ENCODE measurements at regions not wholly inside any gene's neighbourhood (a gene's known extent, or its start where the extent isn't known, plus 50 kb on each side); places are given as distances from the start of the nearest gene placed in this dataset.
"Not testable (repeated sequence)": the region's sequence is repeated elsewhere in the genome, so short reads cannot be mapped to it uniquely, and the experiment has no call there.

- no peaks in the 10 kb centered on the region for H3K4me1 Mint-ChIP-seq
- H3K4me3 Mint-ChIP-seq: no peak overlapping the region
- peaks cover 2% of the 10 kb centered on the region for H3K27me3 Mint-ChIP-seq
- H3K9me3 Mint-ChIP-seq: no peaks in the 10 kb centered on the region
- no peak overlapping the region for H3K27ac Mint-ChIP-seq
- H3K36me3 Mint-ChIP-seq: no peaks in the 10 kb centered on the region
These were observed 183.4 kb upstream of the SRD5A2 start for GRCh38 chr2:31764169-31764568.

GRCh38 chr2:31762085-31762484 lies 181.3 kb upstream of the SRD5A2 start:
- Mint-ChIP-seq H3K27me3 (peaks cover 5% of the 10 kb centered on the region), H3K9me3 (no peaks in the 10 kb centered on the region), H3K27ac (no peak overlapping the region), H3K36me3 (no peaks in the 10 kb centered on the region), H3K4me3 (no peak overlapping the region), H3K4me1 (no peaks in the 10 kb centered on the region)

DNA sequence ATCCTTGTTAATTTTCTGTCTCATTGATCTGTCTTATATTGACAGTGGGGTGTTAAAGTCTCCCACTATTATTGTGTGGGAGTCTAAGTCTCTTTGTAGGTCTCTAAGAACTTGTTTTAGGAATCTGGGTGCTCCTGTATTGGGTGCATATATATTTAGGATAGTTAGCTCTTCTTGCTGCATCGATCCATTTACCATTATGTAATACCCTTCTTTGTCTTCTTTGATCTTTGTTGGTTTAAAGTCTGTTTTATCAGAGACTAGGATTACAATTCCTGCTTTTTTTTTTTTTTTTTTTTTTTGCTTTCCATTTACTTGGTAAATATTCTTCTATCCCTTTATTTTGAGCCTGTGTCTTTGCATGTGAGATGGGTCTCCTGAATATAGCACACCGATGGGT lies 176.6 kb upstream of the SRD5A2 start:
- not testable (repeated sequence) for H3K4me3 Mint-ChIP-seq, H3K9me3 Mint-ChIP-seq, H3K36me3 Mint-ChIP-seq, H3K27me3 Mint-ChIP-seq, H3K27ac Mint-ChIP-seq, H3K4me1 Mint-ChIP-seq

- H3K4me3 Mint-ChIP-seq, H3K27ac Mint-ChIP-seq, H3K27me3 Mint-ChIP-seq, H3K9me3 Mint-ChIP-seq, H3K4me1 Mint-ChIP-seq, H3K36me3 Mint-ChIP-seq: not testable (repeated sequence)
These were observed 168.0 kb upstream of the SRD5A2 start for GRCh38 chr2:31748746-31749145.

GRCh38 chr2:31748041-31748440 lies 167.3 kb upstream of the SRD5A2 start:
- peaks cover 5% of the 10 kb centered on the region for H3K36me3 Mint-ChIP-seq
- peaks cover 3% of the 10 kb centered on the region for H3K27me3 Mint-ChIP-seq
- H3K9me3 Mint-ChIP-seq: peaks cover 9% of the 10 kb centered on the region
- no peak overlapping the region for H3K4me3 Mint-ChIP-seq
- no peaks in the 10 kb centered on the region for H3K4me1 Mint-ChIP-seq
- H3K27ac Mint-ChIP-seq: no peak overlapping the region

- H3K9me3 Mint-ChIP-seq: no peaks in the 10 kb centered on the region
- no peak overlapping the region for H3K4me3 Mint-ChIP-seq
These were observed 158.4 kb upstream of the SRD5A2 start for GRCh38 chr2:31739161-31739560.

DNA sequence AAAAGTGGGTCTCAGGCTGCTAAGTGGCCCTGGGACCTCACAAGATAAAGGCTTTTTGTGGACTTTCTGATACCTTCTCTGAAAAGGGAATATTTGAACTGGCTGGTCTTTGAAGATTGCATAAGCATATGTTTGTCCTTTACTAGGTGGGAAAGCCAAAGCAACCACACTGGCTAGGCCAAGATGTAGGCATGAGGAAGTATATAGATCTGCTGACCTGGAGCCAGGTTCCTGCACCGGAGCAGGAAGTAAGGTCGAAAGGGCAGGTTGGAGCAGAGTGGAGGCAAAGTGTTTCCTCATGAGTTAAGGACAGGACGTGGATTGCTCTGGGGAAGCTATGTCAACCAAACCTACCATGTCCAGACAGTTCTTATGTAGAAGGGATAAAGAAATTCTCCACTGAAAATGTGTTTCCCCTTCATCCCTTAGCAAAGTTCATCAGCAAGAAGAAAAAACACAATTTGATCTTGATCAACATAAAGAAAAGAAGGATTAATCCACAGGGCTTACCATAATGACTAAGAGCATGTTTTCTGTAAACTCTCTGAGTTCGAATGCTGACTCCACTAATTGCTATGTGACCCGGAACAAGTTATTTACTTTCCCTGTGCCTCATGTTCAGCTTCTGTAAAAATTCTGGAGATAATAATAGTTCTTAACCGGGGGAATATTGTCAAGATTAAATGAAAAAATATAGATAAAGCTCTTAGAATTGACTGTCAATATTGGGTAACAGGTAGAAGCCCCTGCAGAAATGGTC lies 156.1 kb upstream of the SRD5A2 start:
- Mint-ChIP-seq H3K27ac (no peak overlapping the region), H3K27me3 (peaks cover 6% of the 10 kb centered on the region), H3K4me3 (no peak overlapping the region), H3K4me1 (no peaks in the 10 kb centered on the region), H3K9me3 (peaks cover 8% of the 10 kb centered on the region), H3K36me3 (peaks cover 1% of the 10 kb centered on the region)

More at GRCh38 chr2:31739161-31739560, 158.4 kb upstream of the SRD5A2 start:
- Mint-ChIP-seq H3K27me3 (peaks cover 3% of the 10 kb centered on the region), H3K36me3 (no peaks in the 10 kb centered on the region), H3K4me1 (no peaks in the 10 kb centered on the region), H3K27ac (no peak overlapping the region)

DNA sequence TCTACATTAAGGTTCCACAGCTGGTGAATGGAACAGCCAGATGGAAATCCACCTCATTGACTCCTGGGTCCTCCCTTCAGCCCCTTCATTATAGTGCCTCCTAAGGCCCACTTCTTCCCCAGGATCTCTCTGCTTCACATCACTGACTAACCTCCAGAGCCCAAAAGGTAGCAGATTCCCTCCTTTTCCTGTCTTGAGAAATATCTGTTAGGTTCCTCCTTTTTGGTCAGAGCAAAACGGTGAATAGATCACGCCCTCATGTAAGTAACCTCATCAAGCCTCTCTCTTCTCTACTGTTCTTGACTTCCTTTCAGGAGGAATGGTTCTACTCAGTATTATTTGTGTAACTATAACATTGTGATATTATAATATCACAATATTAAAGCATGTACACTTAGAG lies 155.0 kb upstream of the SRD5A2 start:
- peaks cover 13% of the 10 kb centered on the region for H3K9me3 Mint-ChIP-seq
- H3K27ac Mint-ChIP-seq: no peak overlapping the region
- peaks cover 1% of the 10 kb centered on the region for H3K36me3 Mint-ChIP-seq
- H3K27me3 Mint-ChIP-seq: peaks cover 8% of the 10 kb centered on the region
- H3K4me1 Mint-ChIP-seq: no peaks in the 10 kb centered on the region
- H3K4me3 Mint-ChIP-seq: no peak overlapping the region

GRCh38 chr2:31729442-31730092 lies 148.8 kb upstream of the SRD5A2 start:
- Mint-ChIP-seq H3K9me3 (peaks cover 19% of the 10 kb centered on the region), H3K4me1 (no peaks in the 10 kb centered on the region), H3K36me3 (peaks cover 3% of the 10 kb centered on the region), H3K27ac (no peak overlapping the region), H3K4me3 (no peak overlapping the region), H3K27me3 (peaks cover 16% of the 10 kb centered on the region)

GRCh38 chr2:31729065-31729439 lies 148.3 kb upstream of the SRD5A2 start:
- peaks cover 3% of the 10 kb centered on the region for H3K36me3 Mint-ChIP-seq
- no peaks in the 10 kb centered on the region for H3K4me1 Mint-ChIP-seq
- H3K9me3 Mint-ChIP-seq: peaks cover 19% of the 10 kb centered on the region
- H3K27ac Mint-ChIP-seq: no peak overlapping the region
- peaks cover 17% of the 10 kb centered on the region for H3K27me3 Mint-ChIP-seq
- H3K4me3 Mint-ChIP-seq: no peak overlapping the region

- Mint-ChIP-seq H3K9me3 (peaks cover 19% of the 10 kb centered on the region), H3K4me1 (no peaks in the 10 kb centered on the region), H3K4me3 (no peak overlapping the region), H3K27me3 (peaks cover 17% of the 10 kb centered on the region), H3K36me3 (peaks cover 3% of the 10 kb centered on the region), H3K27ac (no peak overlapping the region)
These were observed 147.8 kb upstream of the SRD5A2 start for GRCh38 chr2:31728406-31729064.

DNA sequence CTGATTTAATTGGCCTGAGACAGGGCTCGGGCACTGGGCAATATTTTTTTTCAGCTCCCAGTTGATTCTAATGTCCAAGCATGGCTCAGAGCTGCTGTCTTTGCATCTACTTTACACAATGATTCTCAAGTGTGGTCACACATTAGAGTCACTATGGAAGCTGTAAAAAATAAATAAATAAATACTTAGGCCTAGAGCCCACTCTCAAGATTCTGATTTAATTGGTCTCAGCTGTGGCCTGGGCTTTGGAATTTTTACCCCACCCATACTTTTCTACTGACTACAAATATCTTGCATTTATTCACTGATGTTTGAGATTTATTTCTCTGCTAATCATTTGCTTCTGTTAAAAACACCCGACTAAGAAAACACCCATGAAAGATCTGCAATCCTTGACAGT lies 145.7 kb upstream of the SRD5A2 start:
- H3K27ac Mint-ChIP-seq: no peak overlapping the region
- H3K27me3 Mint-ChIP-seq: peaks cover 16% of the 10 kb centered on the region
- H3K4me1 Mint-ChIP-seq: no peaks in the 10 kb centered on the region
- H3K9me3 Mint-ChIP-seq: peaks cover 11% of the 10 kb centered on the region
- peaks cover 2% of the 10 kb centered on the region for H3K36me3 Mint-ChIP-seq
- H3K4me3 Mint-ChIP-seq: no peak overlapping the region

- Mint-ChIP-seq H3K4me3 (no peak overlapping the region), H3K36me3 (peaks cover 2% of the 10 kb centered on the region), H3K27ac (no peak overlapping the region), H3K27me3 (peaks cover 14% of the 10 kb centered on the region), H3K9me3 (peaks cover 3% of the 10 kb centered on the region), H3K4me1 (no peaks in the 10 kb centered on the region)
These were observed 144.7 kb upstream of the SRD5A2 start for GRCh38 chr2:31725444-31725843.

DNA sequence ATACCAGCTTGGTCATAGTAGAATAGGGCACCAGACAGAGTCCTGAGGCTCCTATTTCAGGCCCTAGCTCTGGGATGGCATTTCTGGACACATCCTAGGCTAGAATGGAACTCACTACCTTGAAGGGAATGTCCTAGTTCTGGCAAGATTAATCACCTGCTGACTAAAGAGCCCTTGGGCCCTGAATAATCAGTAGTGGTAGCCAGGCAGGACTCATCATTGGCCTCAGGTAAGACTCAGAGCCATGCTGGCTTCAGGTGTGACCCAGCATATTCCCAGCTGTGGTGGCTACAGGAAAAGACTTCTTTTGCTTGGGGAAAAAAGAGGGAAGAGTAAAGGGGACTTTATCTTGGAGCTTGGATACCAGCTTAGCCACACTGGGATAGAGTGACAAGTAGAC lies 131.0 kb upstream of the SRD5A2 start:
- H3K4me1 Mint-ChIP-seq: no peaks in the 10 kb centered on the region
- H3K27me3 Mint-ChIP-seq: peaks cover 4% of the 10 kb centered on the region
- H3K9me3 Mint-ChIP-seq: peaks cover 13% of the 10 kb centered on the region
- peaks cover 2% of the 10 kb centered on the region for H3K36me3 Mint-ChIP-seq
- H3K4me3 Mint-ChIP-seq: no peak overlapping the region
- no peak overlapping the region for H3K27ac Mint-ChIP-seq

DNA sequence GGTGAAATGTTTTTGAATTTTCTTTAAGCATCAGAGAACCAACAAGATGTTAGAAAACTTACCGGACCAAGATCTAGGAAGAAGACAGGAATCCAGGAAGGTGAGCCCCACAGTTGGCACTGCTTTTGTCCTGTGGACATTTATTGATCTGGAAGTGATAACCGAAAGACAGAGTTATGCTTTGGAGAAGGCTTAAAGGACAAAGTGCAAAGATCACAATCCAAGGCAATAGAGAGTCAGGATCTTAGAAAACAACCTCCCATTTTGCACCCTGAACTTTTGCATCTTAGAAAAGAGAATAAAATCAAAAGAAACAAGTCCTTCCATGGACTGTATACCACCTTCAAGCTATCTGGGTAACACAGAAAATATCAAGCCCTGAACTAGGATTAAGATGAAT lies 129.4 kb upstream of the SRD5A2 start:
- Mint-ChIP-seq H3K4me3 (no peak overlapping the region), H3K27me3 (peaks cover 4% of the 10 kb centered on the region), H3K4me1 (no peaks in the 10 kb centered on the region), H3K9me3 (peaks cover 13% of the 10 kb centered on the region), H3K27ac (no peak overlapping the region), H3K36me3 (peaks cover 2% of the 10 kb centered on the region)

GRCh38 chr2:31707992-31708391 lies 127.3 kb upstream of the SRD5A2 start:
- no peaks in the 10 kb centered on the region for H3K4me1 Mint-ChIP-seq
- H3K27me3 Mint-ChIP-seq: peaks cover 3% of the 10 kb centered on the region
- no peak overlapping the region for H3K27ac Mint-ChIP-seq
- H3K4me3 Mint-ChIP-seq: no peak overlapping the region
- peaks cover 4% of the 10 kb centered on the region for H3K9me3 Mint-ChIP-seq
- peaks cover 2% of the 10 kb centered on the region for H3K36me3 Mint-ChIP-seq

Measured in activated naive CD4-positive, alpha-beta T cell treated with anti-CD3 and anti-CD28 coated beads, Interleukin-2, amount 50 U/mL, for 24 hours (primary cell).